ENCODE measurements at regions not wholly inside any gene's neighbourhood (a gene's known extent, or its start where the extent isn't known, plus 50 kb on each side); places are given as distances from the start of the nearest gene placed in this dataset.

DNA sequence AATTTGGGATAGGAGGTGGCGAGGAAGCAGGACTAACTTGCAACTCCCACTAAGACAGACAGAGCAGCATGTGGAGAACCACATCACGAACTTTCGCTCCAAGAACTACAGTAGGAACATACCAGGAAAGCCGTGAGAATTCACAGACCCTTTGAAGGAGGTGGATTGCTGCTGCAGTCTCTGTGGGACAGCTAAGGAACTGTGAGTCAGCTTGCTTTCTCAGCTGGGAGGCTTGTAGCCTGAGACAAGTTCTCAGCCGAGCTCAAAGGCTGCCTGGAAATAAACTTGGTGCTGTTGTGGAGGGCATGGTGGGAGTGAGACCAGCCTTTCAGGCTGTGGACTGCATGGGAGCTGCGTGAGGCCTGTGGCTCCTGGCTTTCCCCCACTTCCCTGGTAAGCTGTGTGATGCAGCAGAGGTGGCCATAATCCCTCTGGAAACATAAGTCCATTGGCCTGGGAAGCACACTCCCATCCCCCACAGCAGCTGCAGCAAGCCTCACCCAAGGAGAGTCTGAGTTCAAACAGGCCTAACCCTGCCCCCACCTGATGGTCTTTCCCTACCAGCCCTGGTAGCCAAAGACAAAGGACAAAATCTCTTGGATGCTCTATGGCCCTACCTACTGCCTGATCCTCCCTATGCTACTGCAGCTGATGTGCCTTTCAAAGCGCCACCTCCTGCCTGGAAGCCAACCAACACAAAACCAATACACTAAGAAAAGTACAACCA is 441.1 kb upstream of the HTR2A start:
- no peak for TF ChIP-seq CTCF (conservative IDR thresholded peaks at IDR 0.05; ENCODE audit: low read length)
- no peak for TF ChIP-seq EZH2phosphoT487 (IDR thresholded peaks at IDR 0.05; ENCODE audit: borderline replicate concordance)

Data from Loucy (cell line).